GM23338 (cell line): ENCODE measurements at regions not wholly inside any gene's neighbourhood (a gene's known extent, or its start where the extent isn't known, plus 50 kb on each side); places are given as distances from the start of the nearest gene placed in this dataset.

Source experiments
- ATAC-seq: fragments of 200-7000 bp; cut with Tn5 transposase; 3 replicates; pipeline ENCODE4 v1.9.1; 2020
- DNase-seq: peaks from one replicate; pipeline ENCODE4 v3.0.0-alpha.2; 2015; ENCODE audit warnings: low spot score
- H2AFZ ChIP-seq: fragments of 200-600 bp; sonication (generic); 2 replicates; pipeline ENCODE4 v1.8.0; 2016; ENCODE audit warnings: antibody characterized with exemption, mild to moderate bottlenecking, moderate library complexity
- H3F3A ChIP-seq: fragments of 200-600 bp; sonication (generic); replicated peaks from 2 replicates; pipeline ENCODE4 v1.8.0; 2017; ENCODE audit warnings: antibody characterized with exemption, mixed run types, low read depth
- H3K27ac ChIP-seq: fragments of 200-600 bp; sonication (generic); 2 replicates; pipeline ENCODE4 v1.6.1; 2016; ENCODE audit warnings: low read depth
- H3K27me3 ChIP-seq: fragments of 200-600 bp; sonication (generic); 2 replicates; pipeline ENCODE4 v1.8.0; 2016; ENCODE audit warnings: mild to moderate bottlenecking, mixed run types, moderate library complexity; ENCODE audit not compliant: insufficient read depth
- H3K36me3 ChIP-seq: fragments of 200-600 bp; sonication (generic); 2 replicates; pipeline ENCODE4 v1.8.0; 2016; ENCODE audit warnings: mild to moderate bottlenecking; ENCODE audit not compliant: insufficient read depth
- H3K4me1 ChIP-seq: fragments of 200-600 bp; sonication (generic); 2 replicates; pipeline ENCODE4 v1.8.0; 2016; ENCODE audit warnings: mild to moderate bottlenecking, moderate library complexity; ENCODE audit not compliant: insufficient read depth
- H3K4me2 ChIP-seq: fragments of 200-600 bp; sonication (generic); 2 replicates; pipeline ENCODE4 v1.7.1; 2017; ENCODE audit warnings: mixed run types
- H3K4me3 ChIP-seq: fragments of 200-600 bp; sonication (generic); 2 replicates; pipeline ENCODE4 v1.6.1; 2016; ENCODE audit warnings: mixed run types
- H3K79me2 ChIP-seq: fragments of 200-600 bp; sonication (generic); replicated peaks from 2 replicates; pipeline ENCODE4 v1.8.0; 2017; ENCODE audit warnings: mild to moderate bottlenecking; ENCODE audit not compliant: insufficient read depth
- H3K9me2 ChIP-seq: fragments of 200-600 bp; sonication (generic); 2 replicates; pipeline ENCODE4 v1.8.0; 2017; ENCODE audit not compliant: insufficient read depth
- H4K20me1 ChIP-seq: fragments of 200-600 bp; sonication (generic); replicated peaks from 2 replicates; pipeline ENCODE4 v1.8.0; 2017; ENCODE audit warnings: mild to moderate bottlenecking; ENCODE audit not compliant: insufficient read depth
- H3K27ac Mint-ChIP-seq: 2 replicates; pipeline ENCODE4 v1.8.0; 2020; ENCODE audit warnings: inconsistent platforms, mild to moderate bottlenecking, moderate library complexity, mixed read lengths
- H3K27me3 Mint-ChIP-seq: 3 replicates; pipeline ENCODE4 v1.8.0; 2022; ENCODE audit warnings: low read depth, mild to moderate bottlenecking, moderate library complexity, mixed read lengths, inconsistent platforms; ENCODE audit not compliant: insufficient read depth, poor library complexity
- H3K36me3 Mint-ChIP-seq: 3 replicates; pipeline ENCODE4 v1.8.0; 2021; ENCODE audit warnings: low read depth, mild to moderate bottlenecking, inconsistent platforms, moderate library complexity, mixed read lengths
- H3K4me1 Mint-ChIP-seq: 3 replicates; pipeline ENCODE4 v1.8.0; 2020; ENCODE audit warnings: mild to moderate bottlenecking, inconsistent platforms, mixed read lengths
- H3K4me3 Mint-ChIP-seq: 3 replicates; pipeline ENCODE4 v1.8.0; 2021; ENCODE audit warnings: moderate library complexity, mild to moderate bottlenecking, inconsistent platforms, mixed read lengths
- H3K9me3 Mint-ChIP-seq: 3 replicates; pipeline ENCODE4 v1.8.0; 2020; ENCODE audit warnings: moderate library complexity, mild to moderate bottlenecking, inconsistent platforms, mixed read lengths
- CREB1 ChIP-seq: fragments of 250-450 bp; sonication (Bioruptor Pico); IDR thresholded peaks from 2 replicates; pipeline ENCODE4 v1.5.0; 2020; ENCODE audit warnings: low read depth, mild to moderate bottlenecking, moderate library complexity
- EZH2 ChIP-seq: fragments of 200-600 bp; sonication (generic); IDR thresholded peaks from one replicate; pipeline ENCODE4 v1.8.0; 2017; ENCODE audit warnings: antibody characterized with exemption, mild to moderate bottlenecking, low read depth; ENCODE audit not compliant: unreplicated experiment
- EZH2phosphoT487 ChIP-seq: fragments of 200-600 bp; sonication (generic); IDR thresholded peaks from one replicate; pipeline ENCODE4 v1.8.1; 2018; ENCODE audit warnings: antibody characterized with exemption; ENCODE audit not compliant: unreplicated experiment
- JUNB ChIP-seq: IDR thresholded peaks from one replicate; pipeline ENCODE4 v1.6.1; 2016; ENCODE audit warnings: antibody characterized with exemption; ENCODE audit not compliant: unreplicated experiment
- ZNF462 ChIP-seq: fragments of 250-450 bp; sonication (Bioruptor Pico); IDR thresholded peaks from 2 replicates; pipeline ENCODE4 v1.5.0; 2020; ENCODE audit warnings: mild to moderate bottlenecking, moderate library complexity
- TF ChIP-seq, protein P1 (sequence below), 2 experiments: fragments of 200-600 bp in 1 of 2; sonication (generic) in 1 of 2; conservative IDR thresholded peaks; 2 replicates each; pipeline versions ENCODE4 v1.5.1 to v1.6.1; 2016 to 2017; ENCODE audit warnings: antibody characterized with exemption in 2 of 2, low read depth in 2 of 2, mild to moderate bottlenecking in 2 of 2, moderate library complexity in 1 of 2
- TF ChIP-seq, protein P2 (sequence below): IDR thresholded peaks from 2 replicates; pipeline ENCODE4 v1.6.1; 2016; ENCODE audit warnings: antibody characterized with exemption

GRCh38 chr1:79396901-79397300 is 390.4 kb upstream of the ADGRL4 start:
- Histone ChIP-seq H3K4me2 (no peak overlapping the region), H3F3A (no peaks in the 10 kb centered on the region), H3K79me2 (no peaks in the 10 kb centered on the region), H3K36me3 (no peaks in the 10 kb centered on the region), H3K4me1 (no peaks in the 10 kb centered on the region), H3K4me3 (no peak overlapping the region), H2AFZ (peak overlapping the region; percentile 34; the same call in 1 of the 2 replicates), H3K27me3 (no peaks in the 10 kb centered on the region), H4K20me1 (no peaks in the 10 kb centered on the region), H3K27ac (no peak overlapping the region), H3K9me2 (no peaks in the 10 kb centered on the region)
- Mint-ChIP-seq H3K4me1 (peaks cover 3% of the 10 kb centered on the region; the same call in 2 of the 3 replicates), H3K27ac (no peak overlapping the region), H3K9me3 (no peaks in the 10 kb centered on the region), H3K36me3 (no peaks in the 10 kb centered on the region), H3K4me3 (no peak overlapping the region), H3K27me3 (no peaks in the 10 kb centered on the region)
- DNase-seq: no peak
- TF ChIP-seq JUNB: no peak
- TF ChIP-seq EZH2: no peak
- TF ChIP-seq EZH2phosphoT487: no peak
- no peak for TF ChIP-seq CREB1 (CRISPR knock-in tag)
- TF ChIP-seq, protein P1, sequence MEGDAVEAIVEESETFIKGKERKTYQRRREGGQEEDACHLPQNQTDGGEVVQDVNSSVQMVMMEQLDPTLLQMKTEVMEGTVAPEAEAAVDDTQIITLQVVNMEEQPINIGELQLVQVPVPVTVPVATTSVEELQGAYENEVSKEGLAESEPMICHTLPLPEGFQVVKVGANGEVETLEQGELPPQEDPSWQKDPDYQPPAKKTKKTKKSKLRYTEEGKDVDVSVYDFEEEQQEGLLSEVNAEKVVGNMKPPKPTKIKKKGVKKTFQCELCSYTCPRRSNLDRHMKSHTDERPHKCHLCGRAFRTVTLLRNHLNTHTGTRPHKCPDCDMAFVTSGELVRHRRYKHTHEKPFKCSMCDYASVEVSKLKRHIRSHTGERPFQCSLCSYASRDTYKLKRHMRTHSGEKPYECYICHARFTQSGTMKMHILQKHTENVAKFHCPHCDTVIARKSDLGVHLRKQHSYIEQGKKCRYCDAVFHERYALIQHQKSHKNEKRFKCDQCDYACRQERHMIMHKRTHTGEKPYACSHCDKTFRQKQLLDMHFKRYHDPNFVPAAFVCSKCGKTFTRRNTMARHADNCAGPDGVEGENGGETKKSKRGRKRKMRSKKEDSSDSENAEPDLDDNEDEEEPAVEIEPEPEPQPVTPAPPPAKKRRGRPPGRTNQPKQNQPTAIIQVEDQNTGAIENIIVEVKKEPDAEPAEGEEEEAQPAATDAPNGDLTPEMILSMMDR (conservative IDR thresholded peaks at IDR 0.05; ENCODE audit: low read depth in 2 of 2): no peak
- no peak for TF ChIP-seq ZNF462 (CRISPR knock-in tag)
- TF ChIP-seq, protein P2, sequence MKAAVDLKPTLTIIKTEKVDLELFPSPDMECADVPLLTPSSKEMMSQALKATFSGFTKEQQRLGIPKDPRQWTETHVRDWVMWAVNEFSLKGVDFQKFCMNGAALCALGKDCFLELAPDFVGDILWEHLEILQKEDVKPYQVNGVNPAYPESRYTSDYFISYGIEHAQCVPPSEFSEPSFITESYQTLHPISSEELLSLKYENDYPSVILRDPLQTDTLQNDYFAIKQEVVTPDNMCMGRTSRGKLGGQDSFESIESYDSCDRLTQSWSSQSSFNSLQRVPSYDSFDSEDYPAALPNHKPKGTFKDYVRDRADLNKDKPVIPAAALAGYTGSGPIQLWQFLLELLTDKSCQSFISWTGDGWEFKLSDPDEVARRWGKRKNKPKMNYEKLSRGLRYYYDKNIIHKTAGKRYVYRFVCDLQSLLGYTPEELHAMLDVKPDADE: no peak
- no peak for ATAC-seq
